Kidney epithelial cell (primary cell): ENCODE measurements at regions not wholly inside any gene's neighbourhood (a gene's known extent, or its start where the extent isn't known, plus 50 kb on each side); places are given as distances from the start of the nearest gene placed in this dataset.
"Not testable (repeated sequence)": the region's sequence is repeated elsewhere in the genome, so short reads cannot be mapped to it uniquely, and the experiment has no call there.

Experiments used
- DNase-seq: peaks from one replicate; pipeline ENCODE4 v3.0.0-alpha.2; 2010; ENCODE audit warnings: low read depth
- H3K27me3 ChIP-seq: 2 replicates; pipeline ENCODE4 v1.6.0; 2011; ENCODE audit warnings: low read length; ENCODE audit not compliant: control insufficient read depth, insufficient read depth
- H3K36me3 ChIP-seq: 2 replicates; pipeline ENCODE4 v1.5.1; 2011; ENCODE audit warnings: low read length; ENCODE audit not compliant: control insufficient read depth, insufficient read depth
- H3K4me3 ChIP-seq: 2 replicates; pipeline ENCODE4 v1.5.1; 2011; ENCODE audit warnings: low read depth, mild to moderate bottlenecking, control low read depth, low read length
- CTCF ChIP-seq: IDR thresholded peaks from 2 replicates; pipeline ENCODE4 v1.5.1; 2011; ENCODE audit warnings: mild to moderate bottlenecking, moderate library complexity, low read length, control low read depth, inconsistent platforms; ENCODE audit not compliant: insufficient read depth, poor library complexity, severe bottlenecking

DNA sequence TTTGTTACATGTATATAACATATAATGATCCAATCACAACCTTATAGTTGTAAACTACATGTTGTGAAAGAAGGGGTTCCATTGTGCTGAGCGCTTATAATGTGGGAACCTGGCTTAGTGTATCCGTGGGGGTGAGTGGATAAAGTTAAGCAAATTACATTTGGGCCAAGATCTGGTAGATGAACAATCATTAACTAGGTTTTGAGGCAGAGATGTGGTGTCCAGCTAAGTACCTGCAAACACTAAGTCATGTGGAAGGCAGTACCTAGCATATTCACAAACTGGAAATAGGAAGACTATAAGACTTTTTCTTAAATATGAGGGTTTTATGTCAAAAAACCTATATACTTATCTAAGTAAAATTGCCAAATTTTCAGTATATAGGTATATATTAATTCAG lies 167.2 kb upstream of the PDE4B start:
- no peak for TF ChIP-seq CTCF
- Histone ChIP-seq H3K36me3 (no peaks in the 10 kb centered on the region), H3K4me3 (no peak overlapping the region), H3K27me3 (no peaks in the 10 kb centered on the region)
- no peak for DNase-seq

- no peak for DNase-seq
- Histone ChIP-seq H3K4me3 (no peak overlapping the region), H3K27me3 (no peaks in the 10 kb centered on the region), H3K36me3 (no peaks in the 10 kb centered on the region)
- TF ChIP-seq CTCF, result no peak
These were observed 166.7 kb upstream of the PDE4B start for GRCh38 chr1:65626003-65626402.

GRCh38 chr1:65629788-65630187 lies 162.9 kb upstream of the PDE4B start:
- no peak for TF ChIP-seq CTCF
- Histone ChIP-seq H3K36me3 (no peaks in the 10 kb centered on the region), H3K27me3 (no peaks in the 10 kb centered on the region), H3K4me3 (no peak overlapping the region)
- DNase-seq, result no peak

GRCh38 chr1:65630855-65631254 lies 161.8 kb upstream of the PDE4B start:
- Histone ChIP-seq H3K27me3 (no peaks in the 10 kb centered on the region), H3K36me3 (no peaks in the 10 kb centered on the region), H3K4me3 (no peak overlapping the region)
- no peak for DNase-seq
- TF ChIP-seq CTCF, result no peak

DNA sequence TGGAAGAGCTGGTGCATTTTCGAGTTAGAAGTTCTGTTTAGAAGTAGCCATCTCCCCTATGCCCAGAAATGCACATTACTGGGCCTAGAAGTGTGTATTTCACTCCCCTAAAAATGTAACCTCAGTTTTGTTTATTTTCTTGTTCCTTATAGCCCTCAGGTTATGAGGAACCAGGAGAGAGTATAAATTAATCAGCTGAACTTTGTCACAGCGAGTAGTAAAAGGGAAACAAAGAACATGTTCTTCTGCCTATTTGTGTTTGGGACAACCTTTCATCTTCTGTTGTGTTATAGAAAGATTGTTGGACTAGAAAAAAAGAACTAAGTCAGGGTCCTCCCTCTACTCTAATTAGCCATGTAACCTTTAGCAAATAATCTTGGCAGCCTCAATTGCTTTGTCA lies 160.5 kb upstream of the PDE4B start:
- no peak for DNase-seq
- Histone ChIP-seq H3K27me3 (no peaks in the 10 kb centered on the region), H3K4me3 (no peak overlapping the region), H3K36me3 (no peaks in the 10 kb centered on the region)
- no peak for TF ChIP-seq CTCF

DNA sequence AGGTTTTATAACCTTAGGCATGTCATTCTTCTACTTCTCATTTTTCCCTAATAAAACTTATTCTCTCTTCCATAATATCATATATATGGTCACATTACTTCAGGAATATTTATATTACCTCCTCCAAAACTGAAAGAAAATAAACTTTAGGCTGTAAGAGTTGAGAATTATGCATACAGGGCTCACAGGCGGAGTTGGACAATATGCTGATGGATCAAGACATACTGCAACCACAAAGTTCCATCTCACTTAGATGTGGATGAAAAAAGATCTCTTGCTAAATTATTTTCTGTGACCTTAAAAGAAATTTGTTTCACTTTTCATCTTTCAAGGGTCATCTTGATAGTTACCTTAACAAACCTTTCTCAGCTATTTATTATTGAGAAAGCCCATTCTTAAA lies 152.6 kb upstream of the PDE4B start:
- TF ChIP-seq CTCF, result no peak
- H3K27me3 ChIP-seq, result no peaks in the 10 kb centered on the region
- no peak for DNase-seq
- H3K4me3 ChIP-seq, result no peak overlapping the region
- H3K36me3 ChIP-seq, result no peaks in the 10 kb centered on the region

- not testable (repeated sequence) for H3K4me3 ChIP-seq, DNase-seq, H3K27me3 ChIP-seq, H3K36me3 ChIP-seq
These were observed 143.5 kb upstream of the PDE4B start for GRCh38 chr1:65649185-65649584.
